ENCODE measurements at regions not wholly inside any gene's neighbourhood (a gene's known extent, or its start where the extent isn't known, plus 50 kb on each side); places are given as distances from the start of the nearest gene placed in this dataset.

- TF ChIP-seq CTCF (conservative IDR thresholded peaks at IDR 0.05; ENCODE audit: low read depth, low read length) = no peak
- no peak overlapping the region for H3K4me3 ChIP-seq (ENCODE audit: low read length)
- no peak for DNase-seq (ENCODE audit: low read depth)
These were observed 142.0 kb upstream of the GMDS start for GRCh38 chr6:2387445-2387844.

- TF ChIP-seq CTCF (conservative IDR thresholded peaks at IDR 0.05; ENCODE audit: low read depth, low read length) = no peak
- no peak for DNase-seq (ENCODE audit: low read depth)
- no peak overlapping the region for H3K4me3 ChIP-seq (ENCODE audit: low read length)
These were observed 140.1 kb upstream of the GMDS start for GRCh38 chr6:2385471-2385983.

GRCh38 chr6:2384528-2384927 is 139.1 kb upstream of the GMDS start:
- no peak for DNase-seq (ENCODE audit: low read depth)
- H3K4me3 ChIP-seq (ENCODE audit: low read length) = no peak overlapping the region
- TF ChIP-seq CTCF (conservative IDR thresholded peaks at IDR 0.05; ENCODE audit: low read depth, low read length) = no peak

GRCh38 chr6:2381872-2382661 is 136.7 kb upstream of the GMDS start:
- TF ChIP-seq CTCF (conservative IDR thresholded peaks at IDR 0.05; ENCODE audit: low read depth, low read length) = no peak
- H3K4me3 ChIP-seq (ENCODE audit: low read length) = no peak overlapping the region
- DNase-seq (ENCODE audit: low read depth) = no peak

GRCh38 chr6:2378891-2379652 is 133.7 kb upstream of the GMDS start:
- no peak for TF ChIP-seq CTCF (conservative IDR thresholded peaks at IDR 0.05; ENCODE audit: low read depth, low read length)
- no peak overlapping the region for H3K4me3 ChIP-seq (ENCODE audit: low read length)
- DNase-seq (ENCODE audit: low read depth) = no peak

- no peak overlapping the region for H3K4me3 ChIP-seq (ENCODE audit: low read length)
- DNase-seq (ENCODE audit: low read depth) = no peak
- no peak for TF ChIP-seq CTCF (conservative IDR thresholded peaks at IDR 0.05; ENCODE audit: low read depth, low read length)
These were observed 132.7 kb upstream of the GMDS start for GRCh38 chr6:2378046-2378657.
